ENCODE measurements at regions not wholly inside any gene's neighbourhood (a gene's known extent, or its start where the extent isn't known, plus 50 kb on each side); places are given as distances from the start of the nearest gene placed in this dataset.
A peak's percentile ranks its signal among the peaks of the same experiment; 100 is the strongest.

DNA sequence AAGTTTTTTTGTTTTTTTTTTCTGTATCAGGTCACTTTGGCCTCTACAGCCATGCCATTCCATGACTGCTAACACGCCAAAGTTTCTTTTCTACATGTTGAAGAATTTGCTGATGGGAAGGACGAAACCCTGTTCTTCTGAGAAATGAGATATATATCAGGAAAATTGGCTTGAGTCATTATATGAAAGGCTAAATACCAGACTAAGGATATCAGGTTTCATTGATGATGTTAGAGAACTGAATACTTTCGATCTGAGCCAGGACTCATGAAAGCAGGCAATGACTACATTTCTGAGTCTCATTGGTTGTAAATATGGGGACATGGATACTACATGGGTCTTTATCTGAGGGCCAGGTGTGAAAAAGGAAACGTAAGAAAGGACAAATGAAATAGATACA is 181.4 kb downstream of the OSR1 start:
- dilution Hi-C loops (cut with HindIII; ENCODE audit: low sequenced_read_pairs, unreplicated experiment) = no loop called here

More for the DNA sequence above, 181.4 kb downstream of the OSR1 start:
- 83% methylated on average over 2 of the region's 4 CpGs; no CpG with 5 or more reads in 1 of the 2 experiments for WGBS, 2 experiments (ENCODE audit: extremely low coverage in 2 of 2, insufficient read length in 1 of 2)
- no peak overlapping the region for H3K4me3 ChIP-seq (ENCODE audit: insufficient read depth, low read depth, low read length)
- H2BK120ac ChIP-seq (ENCODE audit: low read depth, low read length) = no peak overlapping the region
- ATAC-seq (ENCODE audit: low read depth) = peak; percentile 75
- no peak overlapping the region for H3K23ac ChIP-seq (ENCODE audit: low read depth, low read length)
- ChIA-PET POLR2A (ENCODE audit: unreplicated experiment) (no interaction called here), CTCF (no interaction called here)
- H4K20me1 ChIP-seq (ENCODE audit: insufficient read depth, low read length) = no peaks in the 10 kb centered on the region
- intact Hi-C loops (cut with micrococcal nuclease) (no loop called here), in situ Hi-C loops (cut with MboI; ENCODE audit: low sequenced_read_pairs) (no loop called here)
- no peak overlapping the region for H4K5ac ChIP-seq (ENCODE audit: low read depth, low read length)
- peak overlapping the region; percentile 33; the same call in 1 of the 3 replicates for H2BK15ac ChIP-seq (ENCODE audit: low read depth, low read length)
- H3K4ac ChIP-seq (ENCODE audit: low read depth, low read length) = no peak overlapping the region
- H3K9ac ChIP-seq (ENCODE audit: low read depth, low read length) = no peak overlapping the region
- H3K4me1 ChIP-seq (ENCODE audit: control insufficient read depth, insufficient read depth, low read length) = peaks cover 14% of the 10 kb centered on the region
- no peak overlapping the region for H3K27ac ChIP-seq (ENCODE audit: insufficient read depth, low read length)
- TF ChIP-seq FOS (IDR thresholded peaks at IDR 0.05; ENCODE audit: low read depth, low read length) = no peak
- TF ChIP-seq, protein P1, sequence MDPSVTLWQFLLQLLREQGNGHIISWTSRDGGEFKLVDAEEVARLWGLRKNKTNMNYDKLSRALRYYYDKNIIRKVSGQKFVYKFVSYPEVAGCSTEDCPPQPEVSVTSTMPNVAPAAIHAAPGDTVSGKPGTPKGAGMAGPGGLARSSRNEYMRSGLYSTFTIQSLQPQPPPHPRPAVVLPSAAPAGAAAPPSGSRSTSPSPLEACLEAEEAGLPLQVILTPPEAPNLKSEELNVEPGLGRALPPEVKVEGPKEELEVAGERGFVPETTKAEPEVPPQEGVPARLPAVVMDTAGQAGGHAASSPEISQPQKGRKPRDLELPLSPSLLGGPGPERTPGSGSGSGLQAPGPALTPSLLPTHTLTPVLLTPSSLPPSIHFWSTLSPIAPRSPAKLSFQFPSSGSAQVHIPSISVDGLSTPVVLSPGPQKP (IDR thresholded peaks at IDR 0.05; ENCODE audit: borderline replicate concordance, low read depth, low read length) = no peak
- peak; percentile 11; the same call in 1 of the 2 replicates for TF ChIP-seq CEBPB (IDR thresholded peaks at IDR 0.05; ENCODE audit: low read depth, low read length)
- peak; percentile 23; the same call in 1 of the 2 replicates for TF ChIP-seq MAFK (IDR thresholded peaks at IDR 0.05; ENCODE audit: low read depth, low read length)
- no peaks in the 10 kb centered on the region for H3K27me3 ChIP-seq (ENCODE audit: control insufficient read depth, insufficient read depth, low read length)
- no peak overlapping the region for H3K4me2 ChIP-seq (ENCODE audit: low read depth, low read length)
- BruUV-seq (replicated peaks) = no TSS peak
- no peak overlapping the region for H4K91ac ChIP-seq (ENCODE audit: insufficient read depth, low read depth, low read length)
- no peak overlapping the region for H2AK9ac ChIP-seq (replicated peaks; ENCODE audit: low read depth, low read length, poor library complexity)
- peak overlapping the region; percentile 42; the same call in 1 of the 2 replicates for H3K18ac ChIP-seq (ENCODE audit: low read depth, low read length)
- H2AFZ ChIP-seq (replicated peaks; ENCODE audit: low read length, poor library complexity) = no peak overlapping the region
- H3K9me1 ChIP-seq (ENCODE audit: insufficient read depth, low read length) = no peaks in the 10 kb centered on the region
- H3K36me3 ChIP-seq (ENCODE audit: control insufficient read depth, insufficient read depth, low read length) = no peaks in the 10 kb centered on the region
- no peak overlapping the region for H3K56ac ChIP-seq (ENCODE audit: extremely low read depth, insufficient read depth, low read length)
- H3K9me3 ChIP-seq (ENCODE audit: control insufficient read depth, insufficient read depth, low read length) = no peaks in the 10 kb centered on the region
- H3K79me1 ChIP-seq (ENCODE audit: low read depth in 1 of 2, low read length in 2 of 2) = no peaks in the 10 kb centered on the region
- peak overlapping the region; percentile 12 for H2BK5ac ChIP-seq (ENCODE audit: low read depth, low read length, poor library complexity, severe bottlenecking)
- no peak overlapping the region for H4K8ac ChIP-seq (ENCODE audit: low read depth in 2 of 2, low read length in 2 of 2)
- H2BK20ac ChIP-seq (ENCODE audit: low read depth, low read length) = peak overlapping the region; percentile 20; the same call in 1 of the 2 replicates
- H2AK5ac ChIP-seq (ENCODE audit: low read depth, low read length) = no peak overlapping the region
- no peak overlapping the region for H3K14ac ChIP-seq (replicated peaks; ENCODE audit: low read depth, low read length)
- peak; percentile 89 for DNase-seq

All from IMR-90 (cell line).